ENCODE measurements at regions not wholly inside any gene's neighbourhood (a gene's known extent, or its start where the extent isn't known, plus 50 kb on each side); places are given as distances from the start of the nearest gene placed in this dataset.
"Not testable (repeated sequence)": the region's sequence is repeated elsewhere in the genome, so short reads cannot be mapped to it uniquely, and the experiment has no call there.

GRCh38 chrX:6990552-6991193 is 156.8 kb upstream of the STS start:
- DNase-seq (ENCODE audit: low spot score) = no peak

GRCh38 chrX:6989858-6990257 is 157.7 kb upstream of the STS start:
- no peak for DNase-seq (ENCODE audit: low spot score)

GRCh38 chrX:6988694-6989093 is 158.8 kb upstream of the STS start:
- DNase-seq (ENCODE audit: low spot score) = not testable (repeated sequence)

- DNase-seq (ENCODE audit: low spot score) = no peak
Measured at GRCh38 chrX:6986915-6987314, 160.6 kb upstream of the STS start.

DNA sequence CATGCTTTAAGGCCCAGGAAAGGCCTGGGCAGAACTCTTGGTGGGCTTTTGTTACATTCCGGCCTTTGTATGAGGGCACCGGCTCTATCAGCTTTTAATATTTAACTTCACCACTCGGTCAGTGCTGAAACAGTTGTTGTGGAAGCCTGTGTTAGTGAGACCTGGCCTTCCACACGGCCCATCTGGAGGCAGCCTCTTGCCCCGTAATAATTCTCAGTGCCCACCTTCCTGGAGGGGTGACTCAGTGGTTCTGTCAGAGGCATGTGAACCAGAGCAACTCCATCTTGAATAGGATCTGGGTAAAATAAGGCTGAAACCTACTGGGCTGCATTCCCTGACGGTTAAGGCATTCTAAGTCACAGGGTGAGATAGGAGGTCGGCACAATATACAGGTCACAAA is 162.0 kb upstream of the STS start:
- no peak for DNase-seq (ENCODE audit: low spot score)

DNA sequence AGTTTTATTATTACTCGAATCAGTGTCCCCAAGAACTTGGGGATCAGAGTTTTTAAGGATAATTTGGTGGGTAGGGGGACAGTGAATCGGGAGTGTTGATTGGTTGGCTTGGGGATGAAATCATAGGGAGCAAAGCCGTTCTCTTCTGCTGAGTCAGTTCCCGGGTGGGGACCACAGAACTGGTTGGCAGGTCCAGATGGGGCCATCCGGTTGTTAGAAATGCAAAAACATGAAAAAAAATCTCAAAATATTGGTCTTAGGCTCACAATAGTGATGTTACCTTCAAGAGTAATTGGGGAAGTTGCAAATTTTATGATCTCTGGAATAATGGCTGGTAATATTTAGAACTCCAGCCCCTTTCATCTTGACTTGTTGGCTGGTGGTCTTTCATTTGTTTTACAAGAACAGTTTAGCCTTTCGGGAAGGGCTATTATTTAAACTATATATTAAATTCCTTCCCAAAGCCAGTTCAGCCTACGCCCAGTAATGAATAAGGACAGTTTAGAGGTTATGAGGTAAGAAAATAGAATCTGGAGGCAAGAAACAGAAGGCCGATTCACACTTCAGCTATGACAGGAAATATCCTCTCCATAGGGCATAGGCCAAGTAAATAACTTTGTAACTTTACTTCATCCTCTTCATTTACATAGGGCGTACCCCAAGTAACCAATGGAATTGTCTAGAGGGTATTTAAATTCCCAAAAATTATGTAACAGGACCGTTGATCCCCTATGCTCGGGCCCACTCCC is 164.1 kb upstream of the STS start:
- DNase-seq (ENCODE audit: low spot score) = no peak

DNA sequence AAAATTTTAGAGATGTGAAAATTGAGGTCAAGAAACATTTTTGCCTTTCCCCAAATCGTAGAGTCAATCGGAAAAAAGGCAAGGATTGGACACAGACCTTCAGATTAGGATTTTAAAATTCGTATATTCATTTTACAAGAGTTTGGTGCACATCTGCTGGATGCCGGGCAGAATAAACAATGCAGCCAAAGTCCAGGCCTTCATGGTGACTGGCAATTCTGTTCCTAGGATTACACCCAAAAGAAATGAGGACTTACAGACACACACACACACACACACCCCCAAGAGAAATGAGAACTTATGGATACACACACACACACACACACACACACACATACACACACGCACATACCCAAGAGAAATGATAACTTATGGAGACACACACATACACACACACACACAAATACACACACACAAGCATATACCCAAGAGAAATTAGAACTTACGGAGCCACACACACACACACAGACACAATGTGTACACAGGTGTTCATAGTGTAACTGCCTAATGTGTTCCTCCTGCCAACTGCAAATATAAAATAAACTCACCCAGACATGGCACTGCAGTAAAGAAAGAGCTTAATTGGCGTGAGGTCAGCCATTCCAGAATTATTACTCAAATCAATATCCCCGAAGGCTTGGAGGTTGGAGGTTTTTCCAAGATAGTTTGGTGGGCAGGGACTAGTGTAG is 165.7 kb upstream of the STS start:
- no peak for DNase-seq (ENCODE audit: low spot score)

- DNase-seq (ENCODE audit: low spot score) = peak; percentile 7
Measured at GRCh38 chrX:6980981-6981380, 166.5 kb upstream of the STS start.

- no peak for DNase-seq (ENCODE audit: low spot score)
Measured at GRCh38 chrX:6968231-6968630, 179.3 kb upstream of the STS start.

GRCh38 chrX:6965729-6966128 is 181.8 kb upstream of the STS start:
- no peak for DNase-seq (ENCODE audit: low spot score)

DNA sequence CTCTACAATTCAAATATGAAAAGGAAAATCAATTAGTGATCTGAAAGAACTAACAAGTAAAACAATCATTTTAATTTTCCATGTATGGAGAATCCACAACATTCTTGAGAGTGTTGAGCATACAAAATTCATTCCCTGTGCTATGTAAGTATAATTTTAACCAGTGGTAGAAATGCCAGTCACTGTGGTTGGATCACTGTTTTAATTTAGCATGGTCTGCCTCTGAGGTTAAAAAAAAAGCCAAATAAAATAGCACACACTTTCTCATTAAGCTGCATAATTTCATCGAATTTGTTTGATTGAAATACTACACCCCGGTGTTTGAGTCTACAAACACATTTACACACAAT is 185.5 kb upstream of the STS start:
- no peak for DNase-seq (ENCODE audit: low spot score)

- no peak for DNase-seq (ENCODE audit: low spot score)
Measured at GRCh38 chrX:6961286-6962005, 186.1 kb upstream of the STS start.

GRCh38 chrX:6959006-6959405 is 188.5 kb upstream of the STS start:
- DNase-seq (ENCODE audit: low spot score) = no peak

- DNase-seq (ENCODE audit: low spot score) = no peak
Measured at GRCh38 chrX:6954836-6955235, 192.7 kb upstream of the STS start.

DNA sequence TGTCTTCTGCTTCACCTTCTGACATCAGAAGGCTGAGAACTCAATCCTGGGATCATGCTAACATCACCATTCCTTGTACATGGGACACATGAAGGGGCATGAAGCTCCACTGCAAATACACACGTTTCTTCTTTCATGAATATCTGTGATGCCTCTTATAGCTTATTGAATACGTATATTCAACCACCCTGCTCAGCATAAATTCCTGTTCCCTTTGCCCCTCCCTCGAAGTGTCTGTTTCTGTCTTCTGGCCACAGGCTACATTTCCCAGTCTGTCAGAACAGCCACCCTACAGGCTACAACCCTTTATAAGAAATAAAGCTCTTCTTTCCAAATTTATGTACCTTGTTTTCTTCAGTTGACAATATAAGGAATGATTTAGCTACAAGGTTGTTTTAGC is 201.3 kb upstream of the STS start:
- no peak for DNase-seq (ENCODE audit: low spot score)

DNA sequence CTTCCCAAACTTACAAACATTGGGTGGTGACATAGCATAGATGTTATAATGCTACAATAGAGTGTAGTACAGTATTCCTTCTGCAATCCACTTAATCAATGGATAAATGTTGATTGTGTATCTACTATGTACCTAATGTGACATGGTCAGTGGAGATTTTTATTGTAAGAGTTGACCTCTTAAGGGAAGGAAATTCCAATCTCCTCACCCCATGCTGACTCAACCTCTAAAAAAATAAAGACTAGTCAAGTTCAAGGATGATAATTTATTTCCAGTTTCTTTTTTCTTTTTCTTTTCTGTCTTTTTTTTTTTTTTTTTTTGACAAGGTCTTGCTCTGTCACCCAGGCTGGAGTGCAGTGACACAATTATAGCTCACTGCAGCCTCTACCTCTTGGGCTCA is 206.5 kb upstream of the STS start:
- no peak for DNase-seq (ENCODE audit: low spot score)

DNA sequence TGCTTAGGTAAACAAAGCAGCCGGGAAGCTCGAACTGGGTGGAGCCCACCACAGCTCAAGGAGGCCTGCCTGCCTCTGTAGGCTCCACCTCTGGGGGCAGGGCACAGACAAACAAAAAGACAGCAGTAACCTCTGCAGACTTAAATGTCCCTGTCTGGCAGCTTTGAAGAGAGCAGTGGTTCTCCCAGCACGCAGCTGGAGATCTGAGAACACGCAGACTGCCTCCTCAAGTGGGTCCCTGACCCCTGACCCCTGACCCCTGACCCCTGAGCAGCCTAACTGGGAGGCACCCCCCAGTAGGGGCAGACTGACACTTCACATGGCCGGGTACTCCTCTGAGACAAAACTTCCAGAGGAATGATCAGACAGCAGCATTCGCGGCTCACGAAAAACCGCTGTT is 214.6 kb upstream of the STS start:
- not testable (repeated sequence) for DNase-seq (ENCODE audit: low spot score)

GRCh38 chrX:6930307-6930849 is 217.1 kb upstream of the STS start:
- DNase-seq (ENCODE audit: low spot score) = no peak

DNA sequence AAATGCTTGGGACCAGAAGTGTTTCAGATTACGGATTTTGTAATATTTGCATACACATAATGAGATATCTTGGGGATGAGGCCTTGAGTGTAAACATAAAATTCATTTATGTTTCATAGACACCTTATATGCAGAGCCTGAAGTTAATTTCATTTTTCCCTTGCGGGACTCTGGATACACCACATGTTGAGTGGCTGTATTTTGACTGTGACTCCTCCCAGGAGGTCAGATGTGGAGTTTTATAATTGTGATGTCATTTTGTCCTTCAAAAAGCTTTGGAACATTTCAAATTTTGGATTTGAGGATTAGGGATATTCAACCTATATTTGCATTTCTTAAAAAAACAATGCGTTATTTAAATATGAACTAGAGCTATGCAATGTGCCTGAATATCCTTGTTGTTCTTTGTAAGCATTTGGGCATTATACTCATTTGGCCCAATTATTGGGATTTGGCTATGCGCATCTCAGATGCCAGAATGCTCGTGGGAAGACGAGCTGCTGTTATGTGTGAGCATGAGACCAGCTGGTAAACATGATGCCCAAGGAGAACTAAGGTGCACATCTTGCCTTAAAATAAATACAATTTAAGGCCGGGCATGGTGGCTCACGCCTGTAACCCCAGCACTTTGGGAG is 223.0 kb upstream of the STS start:
- DNase-seq (ENCODE audit: low spot score) = peak; percentile 31

DNA sequence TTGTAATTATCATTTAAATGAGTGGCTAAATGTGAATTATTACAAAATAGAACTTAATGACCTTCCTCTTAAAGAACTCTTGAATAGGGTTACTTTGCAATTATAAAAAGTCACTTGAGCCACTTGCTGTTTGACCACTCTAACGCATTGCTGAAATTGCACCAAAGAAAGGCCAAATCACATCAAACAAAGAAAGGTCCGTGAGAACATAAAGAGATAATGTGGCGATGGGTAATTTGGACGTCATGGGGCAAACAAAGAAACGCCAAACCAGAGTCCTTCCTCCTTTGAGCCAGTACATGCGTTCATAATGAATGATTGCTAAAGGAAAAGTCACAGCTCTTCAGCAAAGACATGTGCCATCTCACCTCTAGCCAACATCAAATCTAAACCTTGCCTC is 229.8 kb upstream of the STS start:
- no peak for DNase-seq (ENCODE audit: low spot score)

DNA sequence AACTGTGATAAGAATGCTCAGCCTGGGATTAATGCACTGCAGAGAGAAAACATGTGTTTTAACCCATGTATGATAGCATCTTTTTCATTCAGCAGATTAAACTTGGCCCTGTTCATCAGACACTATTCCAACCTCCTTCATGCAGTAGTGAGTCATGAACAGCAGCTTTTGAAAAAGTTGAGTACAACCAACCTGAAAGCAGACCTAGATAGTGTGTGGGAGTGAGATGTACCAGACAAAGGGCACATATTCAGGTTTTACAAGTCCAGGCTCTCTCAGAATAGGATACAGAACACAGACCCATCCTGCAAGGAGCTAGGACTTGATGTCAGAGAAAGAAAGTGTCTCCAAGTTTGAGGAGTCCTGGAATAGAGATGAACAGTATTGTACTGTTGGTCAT is 237.3 kb upstream of the STS start:
- no peak for DNase-seq (ENCODE audit: low spot score)

GRCh38 chrX:6909396-6909795 is 238.1 kb upstream of the STS start:
- DNase-seq (ENCODE audit: low spot score) = no peak

All from Ammon's horn (tissue), 1 donor.